ENCODE measurements at regions not wholly inside any gene's neighbourhood (a gene's known extent, or its start where the extent isn't known, plus 50 kb on each side); places are given as distances from the start of the nearest gene placed in this dataset.

DNA sequence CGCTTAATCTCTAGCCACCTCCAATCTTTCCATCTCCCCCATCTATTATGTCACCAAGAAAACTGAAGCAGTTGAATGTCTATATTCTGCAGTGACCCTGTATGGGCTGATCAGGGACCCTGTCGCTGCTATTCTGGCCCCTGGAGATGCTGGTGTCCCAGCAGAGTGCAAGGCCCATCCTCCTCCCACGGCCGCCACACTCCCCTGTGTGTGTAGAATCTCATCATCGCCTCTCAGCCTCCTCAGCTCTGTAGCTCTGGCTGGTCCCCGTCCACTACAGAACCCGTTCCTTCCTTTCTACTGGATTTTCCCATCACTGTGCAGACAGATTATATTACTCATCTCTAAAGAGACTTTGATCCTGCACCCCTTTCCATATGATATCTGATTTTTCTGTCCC is 235.8 kb upstream of the PFKP start:
- TF ChIP-seq SUZ12 (IDR thresholded peaks at IDR 0.05; ENCODE audit: extremely low read depth, insufficient read depth, insufficient read length), result no peak
- TF ChIP-seq YY1 (IDR thresholded peaks at IDR 0.05; ENCODE audit: insufficient read depth, insufficient read length), result no peak
- no peak for TF ChIP-seq ZNF274 (IDR thresholded peaks at IDR 0.05; ENCODE audit: low read depth, low read length)

All from NT2/D1 (cell line).